SIG-M5 treated with dmso at 0.1 percent for 504 hours (cell line): ENCODE measurements at regions not wholly inside any gene's neighbourhood (a gene's known extent, or its start where the extent isn't known, plus 50 kb on each side); places are given as distances from the start of the nearest gene placed in this dataset.

Experiments
- DNase-seq: peaks from one replicate; lab custom pipeline; 2025; ENCODE audit not compliant: unreplicated experiment; lab: John Stamatoyannopoulos, UW

DNA sequence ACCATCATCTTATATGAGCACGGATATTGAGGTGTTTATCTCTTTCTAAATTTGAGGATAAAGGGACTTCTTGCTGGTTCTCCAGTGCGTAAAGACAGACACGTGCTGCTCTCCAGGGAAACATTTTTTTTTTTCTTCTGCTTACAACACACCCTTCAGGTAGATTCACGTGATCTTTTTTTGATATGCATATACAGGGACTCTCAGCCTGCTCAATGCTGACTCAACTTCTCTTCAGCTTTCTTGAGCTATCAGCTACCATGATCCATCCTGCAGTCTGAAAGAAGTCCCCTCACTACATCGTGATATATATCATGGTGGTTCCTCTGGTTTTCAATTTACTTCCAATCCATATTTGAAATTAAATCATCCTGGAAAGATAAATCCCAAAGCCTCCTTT is 87.1 kb upstream of the SLITRK3 start:
- DNase-seq = no peak

GRCh38 chr3:165279471-165279870 is 83.3 kb upstream of the SLITRK3 start:
- no peak for DNase-seq

GRCh38 chr3:165273411-165273810 is 77.2 kb upstream of the SLITRK3 start:
- no peak for DNase-seq

- DNase-seq = no peak
Observed at GRCh38 chr3:165259541-165260193, 63.5 kb upstream of the SLITRK3 start.

- DNase-seq = no peak
Observed at GRCh38 chr3:165256554-165257065, 60.4 kb upstream of the SLITRK3 start.

GRCh38 chr3:165254812-165255211 is 58.6 kb upstream of the SLITRK3 start:
- peak; percentile 59 for DNase-seq
